Activated T-helper 9 cell treated with anti-CD3 and anti-CD28 coated beads, Interleukin-2, amount 50 U/mL, for 16 hours (primary cell): ENCODE measurements at regions not wholly inside any gene's neighbourhood (a gene's known extent, or its start where the extent isn't known, plus 50 kb on each side); places are given as distances from the start of the nearest gene placed in this dataset.

ENCODE experiments used
- DNase-seq: peaks from one replicate; pipeline ENCODE4 v3.0.0-alpha.2; 2020; ENCODE audit warnings: low read depth

DNA sequence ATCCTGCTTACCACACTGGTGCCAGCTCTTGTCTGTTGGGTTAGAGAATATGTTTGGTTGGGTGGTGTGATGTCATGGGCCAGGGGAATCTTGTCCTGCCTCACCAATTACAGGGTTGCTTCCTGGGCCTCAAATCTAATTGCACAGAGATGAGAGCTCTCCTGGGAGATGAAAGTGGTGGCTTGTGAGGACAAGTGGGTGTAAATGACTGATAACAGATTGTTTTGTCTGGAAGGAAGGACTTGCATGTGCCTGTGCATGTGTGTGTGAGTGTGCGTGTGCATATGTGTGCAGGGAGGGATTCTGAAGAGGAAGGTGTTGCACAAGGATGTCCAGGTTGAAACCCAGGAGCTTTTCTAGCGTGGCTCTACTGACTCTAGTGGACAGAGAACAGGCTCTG, 271.9 kb downstream of the LOXHD1 start:
- DNase-seq = no peak

DNA sequence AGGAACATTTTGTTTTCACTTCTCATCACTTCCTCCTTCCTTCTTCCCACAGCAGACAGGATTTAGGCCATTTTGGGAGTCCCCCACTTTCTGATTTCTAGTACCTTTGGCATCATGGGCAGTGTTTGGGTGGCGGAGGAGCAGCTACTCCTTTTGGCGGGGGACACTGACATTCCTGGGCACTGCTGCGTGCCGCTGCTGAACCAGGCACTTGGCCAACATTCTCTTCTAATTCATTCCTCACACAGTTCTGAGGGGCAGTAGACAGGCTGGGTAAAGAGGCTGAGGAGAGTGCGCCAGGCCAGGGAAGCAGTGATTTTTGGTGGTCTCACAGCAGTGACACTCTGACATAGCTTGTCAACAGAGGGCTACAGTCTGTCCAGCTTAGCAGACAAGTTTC, 270.2 kb downstream of the LOXHD1 start:
- no peak for DNase-seq

DNA sequence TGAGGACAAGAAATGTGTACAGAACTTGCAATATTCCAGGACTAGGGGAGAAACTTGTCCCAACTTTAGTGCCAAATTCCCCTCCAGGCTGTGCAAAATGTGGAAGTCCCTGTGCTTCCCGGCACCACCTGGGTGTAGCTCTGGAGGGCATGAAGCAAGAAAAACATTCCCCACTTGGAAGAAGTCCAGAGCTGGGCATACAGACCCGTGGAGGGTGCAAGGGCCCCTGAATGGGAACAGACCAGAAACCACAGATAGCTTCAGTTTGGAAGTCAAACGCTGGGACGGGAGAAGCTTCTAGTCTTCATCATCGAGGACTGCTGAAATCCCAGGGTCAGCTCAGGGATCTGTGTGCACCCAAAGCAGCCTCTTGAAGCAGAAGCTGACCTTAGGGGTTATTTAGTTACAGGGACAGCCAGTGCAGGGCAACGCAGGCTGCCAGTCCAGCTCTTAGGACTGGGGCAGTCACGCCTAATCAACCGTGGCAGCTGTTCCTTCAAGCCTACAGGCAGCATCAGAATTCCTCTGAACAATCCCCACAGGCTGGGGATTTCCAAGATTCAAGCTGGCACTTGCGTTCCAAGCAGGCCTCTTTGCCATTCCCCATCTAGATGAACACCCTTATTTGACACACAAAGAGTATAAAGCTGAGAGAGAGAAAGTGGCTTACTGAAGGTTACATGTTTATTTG, 269.4 kb downstream of the LOXHD1 start:
- DNase-seq = no peak

DNA sequence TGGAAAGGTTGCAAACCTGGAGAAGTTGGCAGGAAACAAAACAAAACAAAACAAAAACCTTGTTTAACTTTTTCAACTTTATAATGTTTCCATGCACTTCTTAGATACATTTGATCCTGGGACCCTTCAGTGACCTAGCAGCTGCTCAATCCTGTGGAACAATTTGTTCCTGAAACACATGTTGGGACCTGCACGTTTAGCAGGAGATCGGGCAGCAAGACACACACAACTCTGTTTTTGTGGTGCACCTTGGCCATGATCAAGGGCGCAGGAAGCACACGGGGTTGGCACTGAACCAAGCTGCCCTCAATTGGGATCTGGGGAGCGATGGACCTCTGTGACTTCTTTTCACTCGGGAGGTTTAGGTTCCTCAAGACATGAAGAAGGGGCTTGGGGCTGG, 268.7 kb downstream of the LOXHD1 start:
- no peak for DNase-seq

DNA sequence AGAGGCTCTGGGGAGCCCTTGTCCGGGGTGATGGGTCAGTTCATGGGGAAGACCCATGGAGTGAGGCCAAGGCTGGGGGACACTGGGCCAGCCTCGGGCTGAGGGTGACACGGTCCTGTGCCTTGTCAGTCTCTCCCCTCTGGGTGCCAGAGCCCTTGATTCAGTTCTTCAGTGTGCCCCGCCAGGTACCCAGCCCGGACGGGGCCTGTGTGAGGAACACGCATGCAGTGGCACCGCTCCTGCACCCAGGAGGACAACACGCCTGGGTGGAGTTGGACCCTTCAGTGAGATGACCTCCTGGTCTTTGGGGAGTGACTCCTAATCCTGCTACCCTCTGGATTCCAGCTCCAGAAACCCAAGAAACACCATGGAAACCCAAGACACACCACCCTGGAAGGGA, 264.4 kb downstream of the LOXHD1 start:
- DNase-seq = no peak

DNA sequence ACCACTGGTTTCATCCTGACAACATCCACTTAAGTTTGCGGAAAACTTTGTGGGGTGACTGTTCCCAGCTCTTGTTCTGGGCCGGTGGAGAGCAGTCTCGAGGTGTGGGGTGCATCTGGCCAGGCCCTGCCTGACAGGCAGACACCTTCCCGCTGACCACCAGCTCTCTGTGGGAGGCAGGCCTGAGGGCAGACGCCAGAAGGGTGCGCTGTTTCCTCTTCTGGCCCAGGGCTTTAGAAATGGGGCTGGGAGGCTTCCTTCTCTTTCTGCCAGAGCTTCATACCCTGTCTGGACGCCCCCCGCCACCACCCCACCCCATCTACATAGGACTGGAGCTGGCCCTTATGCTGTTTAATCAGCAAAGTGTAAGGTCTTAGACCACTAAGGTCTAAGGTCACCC, 263.8 kb downstream of the LOXHD1 start:
- no peak for DNase-seq

DNA sequence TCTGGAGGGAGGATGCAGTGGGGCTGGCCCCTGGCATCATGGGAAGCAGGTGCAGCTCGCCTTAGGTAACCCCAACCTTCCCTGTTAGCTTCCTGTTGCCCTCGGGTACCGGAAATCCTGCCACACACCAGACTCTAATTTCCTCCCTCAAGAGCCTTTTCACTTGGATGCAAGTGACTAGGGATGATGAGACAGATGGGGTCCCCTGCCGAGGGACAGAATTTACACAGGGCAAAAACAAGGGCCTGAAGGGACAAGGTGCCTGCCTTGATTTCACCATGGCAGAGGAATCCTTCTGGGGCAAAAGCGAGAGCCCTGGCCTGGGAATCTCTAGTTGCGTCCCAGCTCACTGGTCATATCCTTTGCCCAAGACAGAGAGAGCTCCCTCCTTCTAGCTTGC, 263.1 kb downstream of the LOXHD1 start:
- no peak for DNase-seq

DNA sequence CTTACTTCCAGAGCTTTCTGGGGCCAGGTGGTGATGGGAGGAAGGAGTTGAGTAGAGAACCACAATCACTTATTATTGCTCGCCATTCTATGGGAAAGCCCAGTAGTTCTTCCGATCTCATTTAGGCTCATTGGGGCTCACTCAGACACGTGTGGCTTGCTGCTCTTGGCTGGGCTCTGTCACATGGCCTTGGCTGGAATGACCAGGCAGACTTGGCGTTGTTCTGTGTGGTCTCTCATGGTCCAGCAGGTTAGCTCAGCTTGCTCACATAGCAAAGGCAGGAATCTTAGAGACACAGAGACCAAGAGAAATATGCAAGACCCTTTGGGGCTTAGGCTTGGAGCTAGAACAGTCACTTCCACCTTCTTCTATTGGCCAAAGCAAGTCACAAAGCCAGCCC, 261.2 kb downstream of the LOXHD1 start:
- no peak for DNase-seq

DNA sequence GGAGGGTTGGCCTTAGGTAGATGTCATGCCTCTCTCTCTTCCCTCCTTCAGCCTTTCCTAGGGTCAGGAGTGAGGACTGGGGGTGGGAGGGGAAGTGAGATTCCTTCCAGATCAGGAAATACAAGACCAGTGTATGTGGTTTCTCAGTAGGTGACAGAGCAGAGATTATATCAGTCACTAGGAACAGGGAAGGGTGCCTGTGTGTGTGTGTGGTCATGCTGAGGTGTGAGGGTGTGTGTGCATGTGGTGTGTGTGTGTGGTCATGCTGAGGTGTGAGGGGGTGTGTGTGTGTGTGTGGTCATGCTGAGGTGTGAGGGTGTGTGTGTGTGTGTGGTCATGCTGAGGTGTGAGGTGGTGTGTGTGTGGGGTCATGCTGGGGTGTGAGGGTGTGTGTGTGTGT, 259.8 kb downstream of the LOXHD1 start:
- DNase-seq = no peak

DNA sequence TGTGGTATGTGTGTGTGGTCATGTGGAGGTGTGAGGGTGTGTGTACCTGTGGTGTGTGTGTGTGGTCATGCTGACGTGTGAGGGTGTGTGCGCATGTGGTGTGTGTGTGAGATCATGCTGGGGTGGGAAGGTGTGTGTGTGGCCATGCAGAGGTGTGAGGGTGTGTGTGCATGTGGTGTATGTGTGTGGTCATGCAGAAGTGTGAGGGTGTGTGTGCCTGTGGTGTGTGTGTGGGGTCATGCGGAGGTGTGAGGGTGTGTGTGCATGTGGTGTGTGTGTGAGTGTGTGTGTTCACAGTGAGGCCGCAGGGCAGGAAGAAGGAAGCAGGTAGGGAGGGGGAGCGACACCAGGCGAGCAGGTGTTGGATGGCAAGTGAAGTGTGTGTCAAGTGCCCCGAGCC, 259.0 kb downstream of the LOXHD1 start:
- no peak for DNase-seq

DNA sequence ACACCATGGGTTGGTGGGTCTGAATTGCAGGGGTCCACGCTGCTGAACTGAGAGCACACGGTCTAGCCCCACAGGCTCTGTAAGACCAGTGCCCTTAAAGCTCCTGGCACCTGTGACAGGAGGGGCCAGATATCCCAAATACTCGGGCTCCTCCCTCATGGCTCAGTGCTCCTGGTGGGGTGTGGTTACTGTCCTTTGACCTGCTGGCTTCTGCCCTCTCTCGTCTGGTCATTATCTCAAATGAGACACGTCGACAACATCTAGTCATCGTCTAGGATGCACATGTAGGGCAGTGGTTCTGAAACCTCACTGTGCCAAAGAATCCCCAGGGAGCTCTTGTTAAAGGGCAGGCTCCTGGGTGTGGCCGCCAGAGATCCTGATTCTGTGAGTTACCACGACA, 258.4 kb downstream of the LOXHD1 start:
- no peak for DNase-seq

DNA sequence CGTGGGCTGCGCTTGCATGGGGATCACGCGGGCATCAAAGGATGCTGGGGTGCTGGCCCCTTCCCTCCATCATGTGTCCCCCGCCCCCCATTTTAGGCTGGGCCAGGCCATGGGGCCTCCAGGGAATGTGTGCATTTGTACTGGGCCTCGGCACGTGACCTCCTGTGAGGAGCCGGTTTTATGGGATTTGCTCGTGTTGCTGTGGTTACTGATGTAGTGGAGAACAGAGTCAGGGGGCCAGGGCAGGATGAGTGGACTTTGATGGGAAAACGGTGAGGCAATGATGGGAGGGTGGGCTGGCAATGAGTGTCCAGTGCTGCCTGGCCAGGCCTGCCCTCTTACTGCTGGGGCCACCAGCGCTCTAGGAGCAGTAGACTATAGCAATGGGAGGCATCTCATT, 257.7 kb downstream of the LOXHD1 start:
- no peak for DNase-seq

DNA sequence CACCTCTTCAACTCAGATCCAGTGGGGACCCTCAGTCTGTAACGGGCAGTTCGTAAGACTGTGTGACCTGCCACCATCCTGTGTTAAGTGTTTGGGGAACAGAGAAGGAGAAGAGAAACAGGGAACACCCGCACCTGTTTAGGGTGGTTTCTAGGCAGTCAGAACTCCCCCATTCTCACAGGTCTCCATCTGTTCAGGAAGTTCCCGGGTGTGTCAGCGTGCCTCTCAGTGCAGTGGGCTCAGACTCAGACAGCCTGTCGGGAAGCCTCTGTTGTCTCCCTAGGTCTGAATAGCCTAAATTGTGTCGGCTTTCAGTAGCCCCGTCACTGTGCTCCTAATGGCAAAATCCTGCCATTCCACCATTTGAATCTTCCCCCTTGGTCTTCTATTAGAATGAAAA, 256.6 kb downstream of the LOXHD1 start:
- DNase-seq = no peak

DNA sequence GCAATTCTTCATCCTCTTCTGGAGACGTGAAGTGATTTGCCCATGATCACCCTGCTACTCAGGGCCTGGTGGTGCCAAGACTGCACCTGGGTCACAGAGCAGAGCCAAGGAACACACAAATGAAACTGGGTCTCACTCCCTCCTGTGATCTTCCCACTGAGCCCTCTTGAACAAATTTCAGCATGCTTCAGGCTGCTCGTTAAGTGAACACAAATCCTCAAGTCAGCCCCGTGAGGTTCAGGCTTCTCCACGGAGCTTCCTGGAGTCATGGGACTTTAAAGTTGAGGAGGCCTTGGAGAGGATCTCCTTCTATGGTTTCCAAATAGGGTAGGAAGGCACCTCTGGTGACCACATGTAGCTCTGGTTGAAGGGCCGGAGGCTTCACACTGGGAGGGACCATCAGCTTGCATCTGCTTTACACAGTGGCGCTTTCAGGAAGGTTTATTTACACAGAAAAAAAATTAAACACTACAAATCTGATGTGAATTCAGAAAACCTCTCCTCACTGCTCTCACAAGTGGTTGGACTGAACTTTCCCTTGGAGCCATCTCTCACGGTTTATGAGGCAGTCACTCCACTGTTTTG, 255.4 kb downstream of the LOXHD1 start:
- no peak for DNase-seq

DNA sequence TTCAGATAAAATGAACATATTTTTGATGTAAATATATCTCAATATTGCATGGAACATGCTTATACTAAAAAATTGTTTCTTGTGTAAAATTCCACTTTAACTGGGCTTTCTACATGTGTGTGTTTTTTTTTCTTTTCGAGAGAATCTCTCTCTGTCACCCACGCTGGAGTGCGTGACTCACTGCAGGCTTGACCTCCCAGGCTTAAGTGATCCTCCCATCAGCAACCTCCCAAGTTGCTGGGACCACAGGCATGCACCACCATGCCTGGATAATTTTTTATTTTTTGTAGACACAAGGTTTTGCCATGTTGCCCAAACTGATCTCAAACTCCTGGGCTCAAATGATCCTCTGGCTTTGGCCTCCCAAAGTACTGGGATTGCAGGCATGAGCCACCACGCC, 254.6 kb downstream of the LOXHD1 start:
- DNase-seq = no peak

DNA sequence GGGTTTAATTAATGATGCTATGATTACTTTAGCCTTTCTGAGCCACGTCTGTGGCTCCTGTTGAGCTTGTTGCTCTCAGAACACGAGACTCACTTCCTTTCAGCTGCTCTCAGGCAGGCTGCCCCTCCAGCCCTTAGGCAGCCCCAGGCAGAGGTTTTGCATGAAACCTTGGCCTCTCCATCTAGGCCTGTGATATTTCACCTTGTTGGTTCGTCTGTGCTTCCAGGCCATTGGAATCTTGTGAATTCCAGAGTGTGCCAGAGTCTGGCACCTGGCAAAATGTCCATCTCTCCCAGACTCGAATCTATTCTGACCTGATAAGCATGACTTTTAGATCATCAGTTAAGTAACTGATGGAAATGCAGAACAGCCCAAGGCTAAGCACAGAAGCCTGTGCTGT, 254.1 kb downstream of the LOXHD1 start:
- DNase-seq = no peak

DNA sequence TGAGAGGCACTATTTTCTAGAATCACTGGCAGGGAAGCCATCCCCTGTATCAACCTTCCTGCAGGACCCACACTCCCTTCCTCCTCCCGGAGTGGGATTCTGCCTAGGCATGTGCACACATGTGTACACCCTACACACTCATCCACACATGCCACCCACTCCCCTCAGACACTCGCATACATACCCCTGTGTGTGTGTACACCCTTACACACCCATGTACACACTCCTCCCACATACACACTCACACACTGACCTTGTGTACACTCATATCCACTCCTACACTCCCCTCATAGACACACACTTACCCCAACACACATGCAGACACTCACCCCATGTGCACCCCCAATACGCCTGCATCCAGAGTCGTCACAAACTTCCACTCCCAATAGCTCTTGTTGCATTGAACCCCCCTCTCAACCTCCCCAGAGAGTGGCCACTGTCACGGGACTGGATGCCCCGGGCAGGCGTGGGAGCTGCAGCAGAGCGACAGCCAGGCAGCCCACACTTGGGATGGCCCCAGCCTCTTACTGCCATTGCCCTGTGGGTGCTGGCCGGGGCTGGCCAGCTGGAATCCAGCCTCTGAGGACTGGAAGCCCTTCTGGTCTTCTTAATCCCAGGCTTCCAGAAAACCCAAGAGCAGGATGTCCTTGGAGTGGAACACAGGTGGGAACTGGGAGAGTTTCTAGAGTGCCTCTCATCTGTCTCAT, 251.0 kb downstream of the LOXHD1 start:
- DNase-seq = no peak

DNA sequence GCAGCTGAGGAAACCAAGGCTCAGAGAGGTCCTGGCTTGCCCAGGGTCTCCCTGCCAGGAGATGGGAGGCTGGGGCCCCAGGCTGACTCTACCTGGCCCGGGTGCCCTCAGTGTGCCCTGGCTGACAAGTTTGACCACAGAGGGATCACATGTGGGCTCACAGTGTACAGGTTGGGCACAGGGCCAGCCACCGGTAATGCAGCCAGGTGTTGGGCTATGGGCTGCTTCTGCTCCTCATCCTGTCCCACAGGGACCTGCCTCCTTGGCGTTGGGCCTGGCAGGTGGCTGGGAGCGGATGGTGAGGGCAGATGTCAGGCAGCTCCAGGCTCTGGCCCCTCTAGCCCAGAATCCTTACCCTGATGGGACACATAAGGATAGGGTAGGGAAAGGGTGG, 250.5 kb downstream of the LOXHD1 start:
- no peak for DNase-seq

DNA sequence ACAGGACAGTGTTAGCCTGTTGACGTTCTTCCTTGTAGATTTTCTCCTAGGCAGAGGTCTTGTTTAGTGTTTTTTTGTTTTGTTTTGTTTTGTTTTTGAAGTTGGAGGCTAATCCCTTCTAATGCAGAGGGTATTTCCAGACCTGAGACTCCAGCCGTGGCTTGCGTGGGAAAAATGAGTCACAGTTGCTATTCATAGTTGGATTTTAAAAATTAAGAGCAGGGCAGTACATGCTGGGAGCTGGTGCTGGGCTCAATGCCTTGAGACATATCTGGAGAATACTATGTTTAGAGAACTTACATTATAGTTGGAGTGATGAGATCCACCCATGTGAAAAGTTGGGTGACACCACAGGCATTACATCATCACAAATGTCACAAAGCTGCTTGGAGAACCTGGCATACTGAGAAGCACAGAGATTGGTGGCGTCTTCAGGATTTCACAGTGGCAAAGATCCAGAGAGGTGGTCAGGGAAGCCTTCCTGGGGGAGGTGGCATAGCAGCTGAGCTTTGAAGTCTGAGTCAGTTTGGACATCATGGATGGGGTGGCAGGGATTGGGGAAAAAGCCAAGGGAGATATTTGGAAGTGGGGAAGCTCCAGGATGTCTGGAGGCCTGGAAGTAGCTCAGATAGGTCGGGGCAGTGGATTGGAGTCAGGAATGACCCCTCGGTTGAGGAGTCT, 249.4 kb downstream of the LOXHD1 start:
- DNase-seq = no peak

DNA sequence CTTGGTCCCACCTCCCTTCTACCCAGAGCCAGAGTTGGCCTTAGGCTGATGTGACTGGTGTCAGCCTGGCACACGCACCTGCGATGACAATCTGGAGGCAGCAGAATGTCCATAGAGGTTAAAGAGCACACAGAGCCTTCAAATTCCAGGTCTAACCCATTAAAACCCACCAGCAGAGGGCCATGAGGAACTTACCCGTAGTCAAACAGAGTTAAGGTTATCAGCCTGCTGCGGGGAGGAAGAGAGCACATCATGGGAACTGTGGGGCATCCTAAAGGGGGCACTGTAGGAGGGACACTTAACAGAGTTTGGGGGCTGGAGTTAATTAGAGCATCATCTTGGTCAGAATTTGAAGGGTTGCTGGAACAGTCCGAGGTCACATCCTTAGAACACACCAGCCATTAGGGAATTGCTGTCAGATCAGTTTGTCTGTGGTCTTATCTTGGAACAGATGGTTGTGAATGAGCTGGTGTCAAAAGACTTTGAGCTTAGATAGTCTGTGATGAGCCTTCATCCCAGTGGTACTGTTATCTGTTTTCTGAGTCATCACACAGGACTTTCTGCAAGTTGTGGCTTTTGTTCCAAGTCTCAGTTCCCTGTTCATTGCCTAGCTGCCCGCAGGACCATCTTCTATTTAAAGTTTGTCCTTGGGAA, 248.6 kb downstream of the LOXHD1 start:
- no peak for DNase-seq

DNA sequence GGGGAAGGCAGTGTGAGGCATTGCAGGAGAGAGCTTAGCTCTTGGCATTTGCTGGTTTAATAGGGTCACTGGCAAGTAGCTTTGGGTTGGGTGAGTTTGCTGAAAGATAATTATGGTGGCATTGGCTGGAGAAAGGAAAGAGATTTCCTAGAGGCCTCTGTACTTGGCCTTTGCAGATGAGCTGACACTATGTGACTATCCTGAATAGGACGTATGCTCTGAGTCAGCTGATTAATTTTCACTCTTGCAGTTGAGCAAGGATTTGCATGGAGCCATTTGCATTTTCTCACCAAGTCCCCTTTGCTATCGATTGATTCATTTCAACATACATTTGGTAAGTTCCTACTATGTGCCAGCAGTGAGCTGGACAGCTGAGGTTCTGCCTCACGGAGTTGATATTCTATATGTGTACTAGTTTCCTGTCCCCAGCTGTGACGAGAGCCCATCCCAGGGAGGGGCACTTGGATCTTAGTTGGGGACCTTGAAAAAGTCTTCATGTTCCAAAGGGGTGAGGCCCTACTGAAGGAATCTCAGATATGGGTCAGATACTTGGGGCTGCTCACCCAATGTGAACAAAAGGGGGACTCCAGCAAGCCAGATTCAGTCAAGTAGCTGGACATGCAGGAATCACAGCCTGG, 245.7 kb downstream of the LOXHD1 start:
- no peak for DNase-seq
